Neural crest cell (in vitro differentiated cells): ENCODE measurements at regions not wholly inside any gene's neighbourhood (a gene's known extent, or its start where the extent isn't known, plus 50 kb on each side); places are given as distances from the start of the nearest gene placed in this dataset.

Source experiments
- DNase-seq: peaks from one replicate; pipeline ENCODE4 v3.0.0; 2021; ENCODE audit warnings: low read depth, mixed read lengths, low spot score
- H3K27ac Mint-ChIP-seq: one replicate; pipeline ENCODE4 v1.8.0; 2021; ENCODE audit warnings: mild to moderate bottlenecking, mixed read lengths; ENCODE audit not compliant: unreplicated experiment
- H3K27me3 Mint-ChIP-seq: 2 replicates; pipeline ENCODE4 v1.8.0; 2021; ENCODE audit warnings: low read depth, mild to moderate bottlenecking, mixed read lengths
- H3K36me3 Mint-ChIP-seq: 2 replicates; pipeline ENCODE4 v1.8.0; 2021; ENCODE audit warnings: low read depth, mild to moderate bottlenecking, mixed read lengths
- H3K4me1 Mint-ChIP-seq: 2 replicates; pipeline ENCODE4 v1.8.0; 2021; ENCODE audit warnings: mixed read lengths
- H3K4me3 Mint-ChIP-seq: one replicate; pipeline ENCODE4 v1.8.0; 2021; ENCODE audit warnings: mild to moderate bottlenecking, mixed read lengths
- H3K9me3 Mint-ChIP-seq: 2 replicates; pipeline ENCODE4 v1.8.0; 2021; ENCODE audit warnings: mixed read lengths
- TF ChIP-seq, protein P1 (sequence below): fragments of 200-600 bp; sonication (generic); conservative IDR thresholded peaks from 2 replicates; pipeline ENCODE4 v1.5.0; 2021; ENCODE audit warnings: antibody characterized with exemption, mild to moderate bottlenecking

DNA sequence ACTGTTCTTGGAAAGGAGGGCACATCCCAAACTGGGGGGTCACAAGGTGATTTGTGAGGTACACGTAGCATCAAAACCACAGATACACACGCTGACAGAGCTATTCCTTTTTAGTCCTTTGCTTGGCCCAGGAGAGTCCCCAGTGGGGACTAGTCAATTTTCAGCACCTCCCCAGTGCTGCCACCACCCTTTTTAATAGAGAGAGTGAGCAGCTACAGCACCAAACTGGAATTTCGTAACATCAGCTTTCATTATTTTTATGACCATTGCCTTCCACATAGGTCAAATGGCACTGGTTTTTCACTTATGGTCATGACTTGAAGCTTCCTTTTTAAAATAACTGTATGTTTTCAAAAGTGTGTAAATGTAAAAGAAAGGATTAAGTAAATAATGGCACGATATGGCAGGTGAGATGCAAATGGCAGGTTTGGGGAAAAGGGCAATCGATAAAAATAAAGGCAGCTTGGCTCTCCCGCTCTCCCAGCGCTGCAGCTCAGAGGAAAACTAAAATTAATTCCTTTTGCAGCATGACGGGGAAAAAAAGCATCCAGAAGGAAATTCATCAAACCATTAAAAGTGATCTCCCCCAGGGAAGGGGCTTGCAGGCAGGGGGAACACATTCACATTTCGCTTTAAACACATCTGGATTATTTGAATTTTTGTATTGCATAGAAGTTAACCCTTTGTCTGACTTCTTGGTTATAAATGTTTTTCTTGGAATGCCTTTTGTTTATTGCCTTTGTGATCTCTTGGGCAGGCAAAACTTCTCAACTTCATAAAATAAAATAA is 95.2 kb downstream of the ANKRD60 start:
- Mint-ChIP-seq H3K27me3 (peaks cover 25% of the 10 kb centered on the region), H3K36me3 (no peaks in the 10 kb centered on the region), H3K9me3 (no peaks in the 10 kb centered on the region), H3K4me1 (peaks cover 65% of the 10 kb centered on the region), H3K27ac (no peak overlapping the region), H3K4me3 (no peak overlapping the region)
- DNase-seq, result no peak
- TF ChIP-seq, protein P1, sequence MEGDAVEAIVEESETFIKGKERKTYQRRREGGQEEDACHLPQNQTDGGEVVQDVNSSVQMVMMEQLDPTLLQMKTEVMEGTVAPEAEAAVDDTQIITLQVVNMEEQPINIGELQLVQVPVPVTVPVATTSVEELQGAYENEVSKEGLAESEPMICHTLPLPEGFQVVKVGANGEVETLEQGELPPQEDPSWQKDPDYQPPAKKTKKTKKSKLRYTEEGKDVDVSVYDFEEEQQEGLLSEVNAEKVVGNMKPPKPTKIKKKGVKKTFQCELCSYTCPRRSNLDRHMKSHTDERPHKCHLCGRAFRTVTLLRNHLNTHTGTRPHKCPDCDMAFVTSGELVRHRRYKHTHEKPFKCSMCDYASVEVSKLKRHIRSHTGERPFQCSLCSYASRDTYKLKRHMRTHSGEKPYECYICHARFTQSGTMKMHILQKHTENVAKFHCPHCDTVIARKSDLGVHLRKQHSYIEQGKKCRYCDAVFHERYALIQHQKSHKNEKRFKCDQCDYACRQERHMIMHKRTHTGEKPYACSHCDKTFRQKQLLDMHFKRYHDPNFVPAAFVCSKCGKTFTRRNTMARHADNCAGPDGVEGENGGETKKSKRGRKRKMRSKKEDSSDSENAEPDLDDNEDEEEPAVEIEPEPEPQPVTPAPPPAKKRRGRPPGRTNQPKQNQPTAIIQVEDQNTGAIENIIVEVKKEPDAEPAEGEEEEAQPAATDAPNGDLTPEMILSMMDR, result no peak

DNA sequence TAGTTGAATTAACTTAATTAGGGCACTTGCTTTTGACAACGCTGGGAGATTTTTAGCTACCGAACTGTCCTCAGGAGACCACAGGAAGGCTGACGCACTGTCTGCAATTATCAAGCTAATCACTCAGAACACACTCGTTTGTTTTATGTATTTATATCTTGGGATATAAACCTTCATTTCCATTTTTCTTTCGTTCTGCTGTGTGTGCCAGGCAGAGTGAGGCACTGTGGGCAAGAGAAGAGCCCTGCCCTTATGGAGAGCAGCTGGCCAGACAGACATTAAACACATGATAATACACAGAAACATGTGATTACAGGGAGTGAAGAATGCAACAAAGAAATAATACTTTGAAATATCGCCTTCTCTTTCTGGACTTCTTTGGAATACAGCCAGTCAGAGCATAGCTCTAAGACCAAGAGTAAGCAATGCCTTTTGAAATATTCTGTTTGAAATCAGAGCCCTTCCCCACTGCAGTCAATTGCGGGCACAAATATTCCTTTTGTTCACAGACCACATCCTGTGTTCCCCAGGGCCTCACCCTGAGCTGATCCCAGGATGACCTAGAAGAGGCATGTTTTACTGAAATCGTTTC is 96.8 kb downstream of the ANKRD60 start:
- DNase-seq, result no peak
- Mint-ChIP-seq H3K9me3 (peaks cover under 1% of the 10 kb centered on the region), H3K4me1 (peaks cover 72% of the 10 kb centered on the region), H3K27ac (peak overlapping the region; percentile 87), H3K36me3 (no peaks in the 10 kb centered on the region), H3K4me3 (peak overlapping the region; percentile 72), H3K27me3 (peaks cover 18% of the 10 kb centered on the region)
- TF ChIP-seq, protein P1, result no peak

DNA sequence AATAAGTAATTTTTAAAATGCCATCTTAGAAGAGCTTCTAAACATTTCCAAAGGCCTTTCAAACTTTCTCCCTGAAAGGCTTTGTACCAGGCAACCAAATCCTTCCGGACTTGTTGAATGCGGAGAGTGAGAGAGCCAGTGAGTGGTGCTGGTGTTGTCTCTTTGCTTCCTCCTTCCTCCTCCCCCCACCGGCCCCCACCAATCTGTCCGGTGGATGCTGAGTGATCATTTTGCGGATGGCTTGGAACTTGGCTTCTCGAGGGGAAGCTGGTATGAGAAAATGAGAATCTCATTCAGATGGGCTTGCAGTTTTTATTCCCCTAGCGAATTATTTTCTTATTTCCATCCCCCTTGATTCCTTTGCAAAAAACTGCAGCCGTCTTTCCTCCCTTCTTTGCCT is 97.3 kb downstream of the ANKRD60 start:
- DNase-seq, result peak; percentile 31
- TF ChIP-seq, protein P1, result no peak
- peaks cover 6% of the 10 kb centered on the region for H3K9me3 Mint-ChIP-seq
- H3K27ac Mint-ChIP-seq, result peak overlapping the region; percentile 95
- peaks cover 71% of the 10 kb centered on the region for H3K4me1 Mint-ChIP-seq
- peak overlapping the region; percentile 72 for H3K4me3 Mint-ChIP-seq
- H3K27me3 Mint-ChIP-seq, result peaks cover 18% of the 10 kb centered on the region
- no peaks in the 10 kb centered on the region for H3K36me3 Mint-ChIP-seq

DNA sequence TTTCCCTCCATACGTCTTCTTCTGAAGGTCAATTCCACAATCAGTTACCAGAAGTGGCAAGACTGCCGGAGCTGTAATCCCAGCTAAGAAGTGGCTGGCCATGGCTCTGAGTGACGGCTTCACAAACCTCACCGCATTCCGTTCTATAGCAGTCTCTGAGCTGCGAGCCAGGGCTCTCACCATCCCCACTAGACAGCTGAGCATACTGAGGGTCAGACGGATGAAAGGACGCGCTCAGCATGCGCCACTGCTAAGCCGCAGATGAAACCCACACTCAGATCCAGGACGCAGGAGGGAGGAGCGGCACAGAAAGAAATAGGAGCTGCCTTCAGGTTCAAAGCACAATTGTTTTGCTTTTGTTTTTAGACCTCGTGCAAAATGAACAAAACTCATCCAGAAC is 97.9 kb downstream of the ANKRD60 start:
- TF ChIP-seq, protein P1, result no peak
- H3K4me1 Mint-ChIP-seq, result peaks cover 66% of the 10 kb centered on the region
- peak overlapping the region; percentile 23 for H3K4me3 Mint-ChIP-seq
- H3K9me3 Mint-ChIP-seq, result peaks cover 6% of the 10 kb centered on the region
- peaks cover 12% of the 10 kb centered on the region for H3K27me3 Mint-ChIP-seq
- no peak for DNase-seq
- H3K36me3 Mint-ChIP-seq, result no peaks in the 10 kb centered on the region
- peak overlapping the region; percentile 95 for H3K27ac Mint-ChIP-seq

- H3K4me3 Mint-ChIP-seq, result peak overlapping the region; percentile 23
- H3K36me3 Mint-ChIP-seq, result no peaks in the 10 kb centered on the region
- DNase-seq, result no peak
- peaks cover 61% of the 10 kb centered on the region for H3K4me1 Mint-ChIP-seq
- H3K27me3 Mint-ChIP-seq, result peaks cover 10% of the 10 kb centered on the region
- TF ChIP-seq, protein P1, result no peak
- no peak overlapping the region for H3K27ac Mint-ChIP-seq
- H3K9me3 Mint-ChIP-seq, result peaks cover 8% of the 10 kb centered on the region
These were observed 98.3 kb downstream of the ANKRD60 start for GRCh38 chr20:58130156-58130555.
